ENCODE measurements at regions not wholly inside any gene's neighbourhood (a gene's known extent, or its start where the extent isn't known, plus 50 kb on each side); places are given as distances from the start of the nearest gene placed in this dataset.

- intact Hi-C loops (cut with DNase I) = no loop called here
- Histone ChIP-seq H3K4me1 (no peaks in the 10 kb centered on the region), H3K27me3 (no peaks in the 10 kb centered on the region), H3K9me3 (no peaks in the 10 kb centered on the region), H3K27ac (no peak overlapping the region), H3K36me3 (no peaks in the 10 kb centered on the region), H3K4me3 (replicated peaks in 1 of 3) (no peak overlapping the region)
- TF ChIP-seq POLR2A (IDR thresholded peaks at IDR 0.05) (no peak), CTCF (IDR thresholded peaks at IDR 0.05) (no peak)
- DNase-seq = no peak
- 79 to 80% methylated on average over 19 of the region's 19 CpGs for WGBS, 2 donors
Observed at GRCh38 chr20:20933142-20933958, 172.8 kb downstream of the LINC00237 start.

GRCh38 chr20:20932156-20932555, 174.0 kb downstream of the LINC00237 start:
- Histone ChIP-seq H3K27ac (no peak overlapping the region), H3K4me1 (no peaks in the 10 kb centered on the region), H3K9me3 (no peaks in the 10 kb centered on the region), H3K4me3 (replicated peaks in 1 of 3) (no peak overlapping the region), H3K36me3 (no peaks in the 10 kb centered on the region), H3K27me3 (no peaks in the 10 kb centered on the region)
- intact Hi-C loops (cut with DNase I) = no loop called here
- TF ChIP-seq POLR2A (IDR thresholded peaks at IDR 0.05) (no peak), CTCF (IDR thresholded peaks at IDR 0.05) (no peak)
- WGBS, 2 donors = 85 to 96% methylated on average over 5 of the region's 5 CpGs
- DNase-seq = no peak

- Histone ChIP-seq H3K4me1 (no peaks in the 10 kb centered on the region), H3K27me3 (no peaks in the 10 kb centered on the region), H3K4me3 (replicated peaks in 1 of 3) (no peak overlapping the region), H3K9me3 (no peaks in the 10 kb centered on the region), H3K36me3 (no peaks in the 10 kb centered on the region), H3K27ac (no peak overlapping the region)
- WGBS, 2 donors = 82 to 83% methylated on average over 3 of the region's 3 CpGs
- TF ChIP-seq CTCF (IDR thresholded peaks at IDR 0.05) (no peak), POLR2A (IDR thresholded peaks at IDR 0.05) (no peak)
- intact Hi-C loops (cut with DNase I) = no loop called here
- no peak for DNase-seq
Observed at GRCh38 chr20:20931632-20932031, 174.5 kb downstream of the LINC00237 start.

GRCh38 chr20:20931024-20931423, 175.1 kb downstream of the LINC00237 start:
- H3K4me1 ChIP-seq = no peaks in the 10 kb centered on the region
- H3K4me3 ChIP-seq (replicated peaks in 1 of 3) = no peak overlapping the region
- no peak overlapping the region for H3K27ac ChIP-seq
- intact Hi-C loops (cut with DNase I) = no loop called here
- H3K9me3 ChIP-seq = no peaks in the 10 kb centered on the region
- no peaks in the 10 kb centered on the region for H3K27me3 ChIP-seq
- no peaks in the 10 kb centered on the region for H3K36me3 ChIP-seq
- WGBS, 2 donors = 74 to 81% methylated on average over 3 of the region's 3 CpGs
- no peak for DNase-seq
- TF ChIP-seq POLR2A (IDR thresholded peaks at IDR 0.05) (no peak), CTCF (IDR thresholded peaks at IDR 0.05) (no peak)

- Histone ChIP-seq H3K9me3 (no peaks in the 10 kb centered on the region), H3K36me3 (no peaks in the 10 kb centered on the region), H3K4me1 (no peaks in the 10 kb centered on the region), H3K4me3 (replicated peaks in 1 of 3) (no peak overlapping the region), H3K27ac (no peak overlapping the region), H3K27me3 (no peaks in the 10 kb centered on the region)
- WGBS, 2 donors = 88 to 91% methylated on average over 1 of the region's 1 CpG
- TF ChIP-seq POLR2A (IDR thresholded peaks at IDR 0.05) = no peak
- TF ChIP-seq CTCF (IDR thresholded peaks at IDR 0.05) = no peak
- intact Hi-C loops (cut with DNase I) = no loop called here
- no peak for DNase-seq
Observed at GRCh38 chr20:20930500-20930899, 175.7 kb downstream of the LINC00237 start.

Measured in thyroid gland (tissue), 4 donors.